HG03280 (cell line): ENCODE measurements at regions not wholly inside any gene's neighbourhood (a gene's known extent, or its start where the extent isn't known, plus 50 kb on each side); places are given as distances from the start of the nearest gene placed in this dataset.
"Not testable (repeated sequence)": the region's sequence is repeated elsewhere in the genome, so short reads cannot be mapped to it uniquely, and the experiment has no call there.

Source experiments
- ATAC-seq: cut with Tn5 transposase; IDR thresholded peaks from one replicate; pipeline ENCODE4 v1.9.1; 2021; ENCODE audit warnings: mild to moderate bottlenecking, moderate library complexity; ENCODE audit not compliant: unreplicated experiment

DNA sequence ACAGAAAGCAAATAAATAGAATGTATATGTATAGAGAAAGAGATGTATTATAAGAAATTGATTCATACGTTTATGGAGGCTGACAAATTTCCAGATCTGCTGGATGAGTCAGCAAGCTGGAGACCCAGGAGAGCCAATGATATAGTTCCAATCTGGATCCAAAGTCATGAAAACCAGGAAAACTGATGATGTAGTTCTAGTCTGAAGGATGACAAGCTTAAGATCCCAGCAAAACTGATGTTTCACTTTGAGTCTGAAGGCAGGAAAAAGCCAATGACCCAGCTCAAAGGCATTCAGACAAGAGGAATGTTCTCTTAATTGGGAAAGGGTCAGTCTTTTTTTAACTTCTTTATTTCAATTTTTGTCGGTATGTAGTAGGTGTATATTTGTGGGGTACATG is 102.6 kb downstream of the LHFPL1 start:
- ATAC-seq, result no peak

DNA sequence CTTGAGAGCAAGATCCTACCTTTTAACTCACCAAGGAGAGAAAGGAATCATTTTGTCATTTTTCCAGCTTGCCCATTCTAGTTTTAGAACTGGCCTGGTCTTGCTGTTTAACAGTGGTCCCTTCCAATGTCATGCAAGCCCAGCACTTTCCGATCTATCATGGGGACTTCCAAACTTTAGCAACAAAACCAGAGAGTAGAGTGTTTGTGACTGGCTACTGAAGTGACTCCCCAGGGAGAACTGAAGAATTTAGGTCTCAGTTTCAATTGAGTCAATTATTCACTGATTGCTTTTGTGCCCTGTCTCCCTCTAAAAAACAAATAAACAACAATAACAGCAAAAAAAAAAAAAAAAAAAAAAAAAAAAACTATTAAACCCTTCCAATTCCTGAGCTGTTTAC is 108.3 kb downstream of the LHFPL1 start:
- no peak for ATAC-seq

DNA sequence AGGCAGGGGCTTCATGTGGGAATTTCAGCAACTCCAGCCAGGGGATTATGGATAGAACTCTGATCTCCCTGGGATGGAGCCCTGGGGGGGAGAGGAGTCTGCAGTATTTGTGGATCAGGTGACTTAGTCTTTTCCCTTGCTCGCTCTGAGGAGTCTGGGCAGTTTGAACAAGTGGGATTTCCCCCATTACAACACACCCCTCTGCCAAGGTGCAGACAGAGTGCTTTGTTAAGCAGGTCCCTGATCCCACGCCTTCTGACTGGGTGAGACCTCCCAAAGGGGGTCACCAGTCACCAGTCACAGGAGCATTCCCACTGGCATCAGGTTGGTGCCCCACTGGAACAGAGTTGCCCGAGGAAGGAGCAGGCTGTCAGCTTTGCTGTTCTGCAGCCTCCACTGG is 123.9 kb downstream of the LHFPL1 start:
- no peak for ATAC-seq

DNA sequence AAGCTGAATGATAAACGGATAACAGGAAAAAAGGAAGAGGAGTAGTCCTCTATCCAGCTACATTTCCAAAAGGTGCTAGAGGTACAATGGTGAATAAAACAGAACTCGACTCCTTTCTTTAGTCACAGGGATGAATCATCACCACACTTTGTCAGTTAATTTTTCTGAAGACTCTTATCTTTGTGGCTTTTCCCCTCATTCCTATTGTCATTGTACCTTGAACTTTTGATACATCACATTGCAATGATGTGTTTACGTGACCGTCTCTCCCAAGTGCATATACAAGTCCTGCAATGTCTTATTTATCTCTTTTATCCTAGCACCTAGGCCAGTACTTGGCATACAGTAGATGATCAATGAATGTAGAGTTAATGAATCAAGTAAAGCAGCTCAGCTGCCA is 134.7 kb downstream of the LHFPL1 start:
- ATAC-seq, result no peak

DNA sequence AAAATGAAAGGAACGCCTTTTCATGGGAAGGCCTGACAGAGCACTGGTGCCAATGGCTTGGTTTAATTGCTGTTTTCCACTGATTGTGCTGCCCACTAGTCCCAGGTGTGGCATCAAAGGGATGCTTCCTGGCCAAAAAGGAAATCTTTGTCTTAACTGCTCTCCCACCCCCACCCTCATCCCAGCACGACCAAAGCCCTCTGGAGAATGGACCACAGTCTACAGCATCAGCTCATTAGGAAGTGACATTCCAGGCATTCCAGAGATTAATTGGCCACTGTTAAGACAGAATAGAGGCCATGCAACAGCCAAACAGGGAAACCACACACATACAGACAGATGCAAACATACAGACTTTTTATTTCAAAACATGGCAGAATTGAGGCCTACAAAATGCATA is 143.2 kb downstream of the LHFPL1 start:
- ATAC-seq, result no peak

DNA sequence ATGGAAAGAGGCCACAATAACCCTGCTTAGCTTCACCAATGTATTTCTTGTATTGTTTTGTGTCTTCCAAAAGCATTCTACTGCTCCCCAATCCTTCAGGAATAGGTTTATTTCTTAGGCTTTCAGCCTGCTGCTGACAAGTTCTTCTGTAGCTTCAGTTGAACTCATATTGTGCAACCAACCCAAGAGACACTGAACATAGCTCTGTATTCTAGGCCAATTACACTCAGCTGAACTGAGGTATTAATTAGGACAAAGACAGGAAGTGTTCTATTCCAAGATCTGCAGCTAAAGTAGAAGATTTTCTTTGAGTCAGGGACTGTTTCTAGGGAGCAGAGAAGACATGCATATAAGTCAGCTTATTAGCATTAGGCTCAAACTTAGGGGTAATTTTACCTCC is 151.8 kb downstream of the LHFPL1 start:
- no peak for ATAC-seq

DNA sequence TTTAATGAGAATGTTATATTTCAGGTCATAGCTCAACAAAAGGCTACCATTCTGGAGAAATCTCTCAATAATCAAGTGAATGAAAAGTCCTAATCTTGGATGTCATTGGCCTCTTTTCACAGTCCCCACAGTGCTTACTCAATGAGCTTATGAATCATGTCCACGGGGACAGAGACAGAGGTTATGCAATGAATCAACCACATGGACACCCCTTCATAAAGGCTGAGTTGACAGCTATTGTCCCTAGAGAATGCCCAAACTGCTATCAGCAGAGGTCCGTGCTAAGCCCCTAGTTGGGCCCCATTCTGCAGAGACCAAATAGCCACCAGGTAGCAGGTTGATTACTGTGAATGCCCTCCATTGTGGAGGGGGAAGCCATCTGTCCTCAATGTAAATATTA is 158.1 kb downstream of the LHFPL1 start:
- no peak for ATAC-seq

DNA sequence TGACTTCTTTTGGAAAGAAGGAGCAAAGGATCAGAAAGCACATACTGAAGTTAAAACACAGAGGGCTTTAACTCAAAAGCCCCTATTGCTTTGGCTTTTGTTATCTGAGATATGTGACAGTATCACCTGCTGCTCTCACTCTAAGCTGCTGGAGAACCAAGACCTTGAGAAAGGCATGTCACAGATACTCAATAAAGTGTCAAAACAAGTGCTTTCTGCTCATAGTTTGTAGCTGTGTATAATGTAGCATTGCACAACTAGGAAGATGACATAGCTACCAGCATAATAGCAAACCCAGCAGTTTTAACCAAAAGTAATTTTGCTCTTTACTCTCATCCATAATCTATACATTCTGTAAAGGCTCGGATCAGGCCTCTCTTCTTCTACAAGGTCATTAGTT is 159.6 kb downstream of the LHFPL1 start:
- no peak for ATAC-seq

DNA sequence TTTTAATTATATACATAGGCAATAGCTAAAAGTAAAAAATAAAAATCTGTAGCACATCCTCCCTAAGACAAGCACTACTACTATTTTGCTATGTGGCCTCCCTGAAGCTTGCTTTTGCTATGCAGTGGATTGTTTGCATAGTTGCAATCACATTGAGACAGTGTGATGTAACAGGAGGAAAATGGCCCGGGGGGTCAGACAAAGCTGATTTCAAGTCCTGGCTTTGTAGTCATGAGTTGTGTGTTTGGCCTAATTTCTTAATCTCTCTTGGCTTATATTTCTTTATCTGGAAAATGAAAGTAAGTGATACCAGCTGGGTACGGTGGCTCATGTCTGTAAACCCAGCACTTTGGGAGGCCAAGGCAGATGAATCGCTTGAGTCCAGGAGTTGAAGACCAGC is 166.6 kb downstream of the LHFPL1 start:
- no peak for ATAC-seq

DNA sequence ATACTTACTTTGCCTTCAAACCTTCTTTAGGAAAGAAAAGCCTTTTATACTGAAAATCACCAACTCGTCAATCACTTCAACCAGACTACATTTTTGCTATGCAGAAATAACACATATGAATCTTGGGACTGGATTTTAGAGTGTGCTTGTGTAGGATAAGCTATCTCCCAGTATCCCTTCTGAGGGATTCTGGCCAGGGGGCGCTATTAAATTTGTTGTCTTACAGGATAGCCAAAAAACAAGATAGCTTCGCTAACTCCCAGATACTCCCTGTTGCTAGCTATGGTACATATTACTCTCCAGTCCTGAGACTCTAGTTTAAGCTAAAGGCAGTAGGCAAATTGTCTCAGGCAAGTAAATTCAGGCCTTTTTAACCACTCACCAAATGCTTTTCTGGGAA is 167.2 kb downstream of the LHFPL1 start:
- ATAC-seq, result no peak

DNA sequence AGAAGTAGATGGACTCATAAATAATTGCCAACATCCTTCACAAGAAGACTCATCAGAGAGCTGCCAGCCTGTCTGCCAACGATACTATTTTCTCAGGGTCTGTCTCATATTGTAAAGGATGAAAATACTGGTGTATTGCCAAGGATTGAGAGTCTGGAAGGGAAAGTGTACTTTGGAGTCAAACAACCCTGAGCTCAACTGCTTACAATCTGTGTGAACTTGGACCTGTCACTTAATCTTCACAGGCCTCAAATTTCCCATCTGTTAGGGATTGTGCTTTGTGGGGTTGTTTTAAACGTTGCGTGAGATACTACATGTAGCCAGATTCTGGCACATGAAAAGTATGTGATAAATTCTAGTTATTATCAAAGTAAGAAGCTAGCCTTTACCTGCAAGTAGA is 169.1 kb downstream of the LHFPL1 start:
- ATAC-seq, result no peak

DNA sequence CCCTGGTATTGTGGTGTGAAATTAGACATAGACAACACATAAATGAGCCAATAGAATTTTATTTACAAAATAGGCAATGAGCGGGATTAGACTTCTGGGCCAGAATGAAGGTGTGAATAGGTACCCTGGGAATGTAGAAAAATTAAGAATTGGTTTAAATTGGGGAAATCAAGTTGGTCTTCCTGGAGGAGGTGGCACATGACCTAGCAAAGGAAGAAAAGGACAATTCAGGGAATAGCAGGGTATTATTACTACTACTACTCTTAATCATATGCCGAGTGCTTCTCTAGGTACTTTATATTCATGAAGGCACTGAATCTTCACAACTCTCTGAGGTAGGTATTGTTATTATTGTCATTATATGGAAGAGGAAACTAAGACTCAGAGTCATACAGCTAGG is 202.1 kb downstream of the LHFPL1 start:
- ATAC-seq, result no peak

DNA sequence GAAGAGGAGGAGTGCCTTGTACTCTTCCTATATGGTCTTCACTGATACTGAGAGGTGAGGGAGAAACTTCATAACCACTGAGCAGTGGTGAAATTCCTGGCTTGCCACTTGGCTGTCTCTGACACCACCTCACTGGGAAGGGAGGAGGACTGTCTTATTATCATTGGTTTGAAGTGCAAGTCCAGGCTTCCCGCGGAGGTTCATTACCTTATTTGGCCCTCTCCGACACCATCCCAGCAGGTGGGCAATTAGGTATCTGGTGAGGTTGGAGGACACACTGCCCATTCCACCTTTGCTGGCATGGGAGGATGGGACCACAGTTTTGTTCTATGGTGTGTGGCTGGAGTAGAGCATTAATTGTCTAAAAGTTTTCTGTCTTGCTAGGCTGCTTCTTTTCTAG is 206.1 kb downstream of the LHFPL1 start:
- ATAC-seq, result no peak

DNA sequence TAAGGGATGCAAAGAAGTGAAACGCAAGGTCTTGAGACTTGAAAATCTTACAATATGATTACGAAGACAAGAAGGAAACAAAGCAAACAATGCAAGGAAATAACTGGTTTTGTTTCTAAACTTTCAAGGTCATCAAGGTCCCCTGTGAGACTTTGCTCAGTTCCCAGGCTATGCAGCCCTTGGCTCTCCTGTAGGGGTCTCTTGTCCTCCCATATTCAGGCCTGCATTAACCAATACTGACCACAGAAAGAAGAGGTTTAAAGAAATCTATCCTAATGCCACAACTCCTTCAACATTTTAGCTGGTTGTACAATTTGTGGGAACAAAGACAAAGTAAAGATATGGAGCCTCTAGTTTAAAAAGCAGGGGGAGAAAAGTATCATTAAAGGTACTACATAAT is 209.2 kb downstream of the LHFPL1 start:
- ATAC-seq, result no peak

DNA sequence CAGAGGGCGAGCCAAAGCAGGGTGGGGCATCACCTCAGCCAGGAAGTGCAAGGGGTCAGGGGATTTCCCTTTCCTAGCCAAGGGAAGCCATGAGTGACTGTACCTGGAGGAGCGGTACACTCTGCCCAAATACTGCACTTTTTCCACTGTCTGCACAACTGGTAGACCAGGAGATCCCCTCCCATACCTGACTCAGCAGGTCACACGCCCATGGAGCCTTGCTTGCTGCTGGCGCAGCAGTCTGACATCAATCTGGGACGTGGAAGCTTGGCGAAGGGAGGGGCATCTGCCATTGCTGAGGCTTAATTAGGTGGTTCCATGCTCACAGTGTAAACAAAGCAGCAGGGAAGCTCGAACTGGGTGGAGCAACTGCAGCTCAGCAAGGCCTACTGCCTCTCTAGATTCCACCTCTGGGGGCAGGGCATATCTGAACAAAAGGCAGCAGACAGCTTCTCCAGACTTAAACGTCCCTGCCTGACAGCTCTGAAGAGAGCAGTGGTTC is 217.7 kb downstream of the LHFPL1 start:
- ATAC-seq, result not testable (repeated sequence)

DNA sequence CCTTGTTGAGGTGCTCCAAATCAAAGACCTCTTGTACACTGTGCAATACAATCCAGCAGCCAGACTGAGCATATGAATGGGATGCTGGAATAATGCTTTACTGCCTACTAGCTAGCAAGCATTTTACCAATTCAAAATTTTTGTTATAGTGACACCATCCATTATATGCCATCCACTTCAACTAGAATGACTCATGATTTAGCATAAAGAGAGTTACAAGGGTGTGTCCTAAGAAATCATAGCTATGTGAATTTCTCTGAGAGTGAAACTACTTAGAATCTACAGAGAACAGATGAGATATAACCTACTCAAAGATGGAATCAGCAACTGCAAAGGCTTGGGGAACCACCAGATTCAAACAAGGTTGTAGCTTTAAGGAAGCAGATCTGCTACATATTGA is 221.9 kb downstream of the LHFPL1 start:
- no peak for ATAC-seq

DNA sequence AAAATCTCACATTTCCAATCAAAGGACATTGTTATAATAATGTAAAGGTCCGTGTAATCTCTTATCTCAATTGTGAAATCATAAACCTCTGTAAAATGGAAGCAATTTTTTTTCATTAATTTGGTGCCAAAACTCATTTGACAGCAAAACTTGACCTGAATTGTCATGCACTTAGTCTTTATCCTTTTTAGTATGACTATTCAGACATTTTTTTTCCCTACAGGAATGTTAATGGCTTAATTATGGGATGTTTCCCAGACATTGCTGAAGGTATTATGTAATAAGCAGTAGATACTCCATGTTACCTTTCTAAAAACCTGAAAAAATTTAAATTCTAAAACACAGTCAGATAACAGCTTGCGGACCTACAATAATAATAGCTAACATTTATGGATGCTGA is 228.9 kb downstream of the LHFPL1 start:
- no peak for ATAC-seq

DNA sequence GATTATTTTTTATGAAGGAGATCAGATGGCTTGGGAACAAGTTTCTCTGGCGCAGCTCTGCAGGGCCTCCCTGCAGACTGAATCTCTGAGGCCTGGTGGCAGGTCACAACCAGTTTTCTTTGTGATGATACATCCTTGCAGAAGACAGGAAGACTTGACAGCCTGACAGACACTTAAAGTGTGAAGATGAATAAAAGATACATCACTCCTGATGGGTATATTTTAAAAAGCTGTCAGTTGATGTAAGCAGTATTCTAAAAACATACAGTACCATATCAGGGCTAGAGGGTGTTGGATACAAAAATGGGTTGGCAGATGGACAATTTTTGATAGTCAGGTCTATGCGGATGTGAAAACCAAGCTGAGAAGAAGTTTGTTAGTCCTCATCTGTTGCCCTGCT is 239.5 kb downstream of the LHFPL1 start:
- no peak for ATAC-seq

DNA sequence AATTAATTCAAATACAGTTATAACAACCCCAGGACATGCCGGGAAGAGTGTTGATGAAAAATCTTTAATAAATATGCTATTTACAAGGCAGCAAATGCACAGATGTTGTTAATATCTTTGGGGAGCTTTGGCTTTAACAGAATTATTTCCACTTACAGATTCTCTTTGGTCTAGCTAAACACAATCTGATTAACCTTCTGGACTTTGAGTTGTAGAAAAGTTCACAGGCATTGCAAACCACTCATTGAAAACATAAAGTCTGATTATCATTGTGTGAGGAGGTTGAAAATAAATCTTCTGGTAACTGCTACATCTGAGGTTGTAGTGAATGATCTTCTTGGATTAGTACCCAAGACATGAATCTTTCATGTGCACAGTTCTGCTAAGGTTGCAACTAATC is 255.6 kb downstream of the LHFPL1 start:
- ATAC-seq, result no peak

DNA sequence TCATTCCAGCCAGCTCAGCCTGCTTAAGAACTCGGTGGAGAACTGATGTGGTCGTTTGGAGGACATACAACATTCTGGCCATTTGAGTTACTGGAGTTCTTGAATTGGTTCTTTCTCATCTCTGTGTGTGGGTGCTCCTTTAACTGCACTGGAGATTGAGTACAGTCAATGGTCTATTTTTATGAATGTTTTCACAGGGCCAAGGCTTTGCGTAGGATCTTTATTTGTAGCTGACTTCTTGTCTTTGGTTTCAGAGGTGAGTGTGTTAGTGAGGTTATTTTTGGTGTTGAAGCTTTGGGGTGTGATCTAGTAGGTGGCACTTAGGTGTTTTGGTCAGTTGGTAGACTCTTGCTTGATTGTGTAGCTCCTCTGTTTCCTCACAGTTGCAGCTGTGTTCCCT is 288.4 kb downstream of the LHFPL1 start:
- no peak for ATAC-seq

DNA sequence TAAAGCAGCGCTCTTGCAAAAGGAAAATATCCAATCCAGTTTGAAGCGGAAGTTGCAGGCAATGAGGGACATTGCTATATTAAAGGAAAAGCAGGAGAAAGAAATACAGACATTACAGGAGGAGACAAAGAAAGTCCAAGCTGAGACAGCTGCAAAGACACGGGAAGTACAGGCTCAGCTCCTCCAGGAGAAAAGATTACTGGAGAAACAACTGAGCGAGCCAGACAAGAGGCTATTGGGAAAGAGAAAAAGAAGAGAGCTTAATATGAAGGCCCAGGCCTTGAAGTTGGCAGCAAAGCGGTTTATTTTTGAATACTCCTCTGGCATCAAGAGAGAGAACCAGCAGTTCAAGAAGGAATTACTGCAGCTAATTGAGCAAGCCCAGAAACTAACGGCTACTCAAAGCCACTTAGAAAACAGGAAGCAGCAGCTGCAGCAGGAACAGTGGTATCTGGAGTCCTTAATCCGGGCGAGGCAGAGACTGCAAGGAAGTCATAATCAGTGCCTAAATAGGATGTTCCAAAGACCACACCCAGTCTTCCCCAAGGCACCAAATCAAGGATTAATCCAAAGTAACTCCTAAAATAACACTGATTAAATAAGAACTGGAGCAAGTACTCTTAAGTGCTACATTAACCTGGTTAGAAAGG is 298.0 kb downstream of the LHFPL1 start:
- not testable (repeated sequence) for ATAC-seq

DNA sequence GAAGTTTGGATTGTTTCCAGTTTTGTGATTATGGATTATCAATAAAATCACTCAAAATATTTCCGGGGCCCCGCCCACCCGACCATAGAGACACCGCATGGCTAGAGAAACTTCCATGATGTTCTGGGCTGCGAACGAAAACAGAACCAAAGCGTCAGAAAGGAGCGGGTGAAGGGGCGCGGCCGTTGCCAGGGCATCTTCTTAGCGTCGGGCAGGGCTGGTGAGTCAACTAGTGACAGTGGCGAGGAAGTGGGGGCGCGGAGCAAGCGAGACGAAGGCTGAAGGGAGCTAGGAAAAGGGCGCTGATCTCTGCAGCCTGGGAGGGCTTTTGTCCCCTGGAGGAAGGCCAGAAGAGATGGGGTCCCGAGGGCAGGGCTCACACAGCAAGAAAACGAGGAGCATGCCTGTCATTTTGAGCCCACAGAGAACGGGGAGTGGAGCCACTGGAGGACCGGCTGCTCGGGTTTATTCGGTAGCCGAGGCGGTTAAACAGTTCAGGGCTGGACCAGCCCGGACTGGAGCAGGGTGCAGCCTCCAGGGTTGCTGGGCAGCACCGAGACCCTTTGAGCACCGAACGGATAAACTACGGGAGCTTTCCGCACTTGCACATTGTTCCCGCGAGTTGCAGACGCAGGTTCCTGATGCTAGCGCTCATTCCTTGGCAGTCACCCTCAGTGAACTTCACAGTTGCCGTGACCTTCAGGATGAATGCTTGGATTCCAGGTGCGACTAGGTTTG is 298.1 kb upstream of the TRPC5 start:
- no peak for ATAC-seq

DNA sequence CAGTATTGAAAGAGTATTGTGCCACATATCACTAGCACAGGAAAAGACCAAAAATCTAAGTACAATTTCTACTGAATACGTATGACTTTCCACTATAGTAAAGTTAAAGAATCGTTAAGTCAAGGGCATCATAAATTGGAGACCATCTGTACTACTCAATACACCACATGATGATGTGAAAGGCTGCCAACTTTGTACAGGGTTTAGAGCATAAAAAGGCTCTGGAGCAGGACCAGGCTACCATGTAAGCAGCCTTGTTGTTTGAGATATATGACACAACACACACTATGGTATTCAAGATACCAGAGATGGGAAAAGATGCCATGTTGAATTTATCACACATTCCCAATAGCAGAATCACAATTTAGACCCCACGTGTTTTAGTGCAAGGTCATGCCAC is 294.9 kb upstream of the TRPC5 start:
- no peak for ATAC-seq
